Astrocyte of the spinal cord (primary cell): ENCODE measurements at regions not wholly inside any gene's neighbourhood (a gene's known extent, or its start where the extent isn't known, plus 50 kb on each side); places are given as distances from the start of the nearest gene placed in this dataset.

ENCODE experiments used
- DNase-seq: peaks from one replicate; pipeline ENCODE4 v3.0.0; 2011; ENCODE audit warnings: low read depth, low spot score
- H3K4me3 ChIP-seq: 2 replicates; pipeline ENCODE4 v1.5.1; 2011; ENCODE audit warnings: low read depth, mild to moderate bottlenecking, low read length, moderate library complexity
- in situ Hi-C: cut with HindIII; loops from 2 replicates; pipeline ENCODE4 v1.10.0; 2017; ENCODE audit warnings: low sequenced_read_pairs
- TF ChIP-seq, protein P1 (sequence below): IDR thresholded peaks from 2 replicates; pipeline ENCODE4 v1.5.1; 2012; ENCODE audit warnings: low read depth, mild to moderate bottlenecking, low read length, inconsistent platforms

DNA sequence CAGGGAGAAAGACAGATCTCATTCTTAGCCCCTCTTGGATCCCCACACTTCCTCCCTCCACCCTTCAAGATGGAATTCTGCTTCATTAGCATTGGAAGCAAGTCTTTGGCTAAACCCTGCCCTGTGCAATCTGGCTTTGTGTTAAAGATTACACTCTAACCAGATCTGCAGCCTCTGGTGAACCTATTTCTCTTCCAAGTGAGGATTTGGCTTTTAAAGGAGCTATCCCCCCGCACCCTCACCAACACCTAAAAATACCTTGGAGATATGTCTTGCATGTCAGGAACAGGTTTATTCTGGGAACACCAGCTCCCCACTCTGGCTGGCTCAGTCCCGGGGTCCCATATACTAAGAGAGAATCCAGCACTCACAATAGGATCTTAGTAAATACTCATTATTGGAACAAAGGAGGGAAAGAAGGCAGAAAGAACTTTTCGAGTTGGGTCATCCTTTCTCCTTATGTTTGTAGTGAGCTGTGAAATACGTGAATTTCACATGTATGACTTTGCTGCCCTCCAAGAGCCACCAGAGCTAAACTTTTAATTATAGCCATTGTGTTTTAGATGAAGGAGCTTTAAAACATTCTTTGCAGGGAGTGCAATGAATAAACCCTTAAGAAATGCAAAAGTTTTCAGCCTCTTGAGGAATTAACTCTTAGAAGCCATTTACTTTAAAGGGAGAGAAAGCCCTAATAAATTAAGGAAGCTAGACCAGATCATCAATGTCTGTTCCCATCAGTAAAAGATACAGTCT lies 53.7 kb upstream of the HRH2 start:
- TF ChIP-seq, protein P1, sequence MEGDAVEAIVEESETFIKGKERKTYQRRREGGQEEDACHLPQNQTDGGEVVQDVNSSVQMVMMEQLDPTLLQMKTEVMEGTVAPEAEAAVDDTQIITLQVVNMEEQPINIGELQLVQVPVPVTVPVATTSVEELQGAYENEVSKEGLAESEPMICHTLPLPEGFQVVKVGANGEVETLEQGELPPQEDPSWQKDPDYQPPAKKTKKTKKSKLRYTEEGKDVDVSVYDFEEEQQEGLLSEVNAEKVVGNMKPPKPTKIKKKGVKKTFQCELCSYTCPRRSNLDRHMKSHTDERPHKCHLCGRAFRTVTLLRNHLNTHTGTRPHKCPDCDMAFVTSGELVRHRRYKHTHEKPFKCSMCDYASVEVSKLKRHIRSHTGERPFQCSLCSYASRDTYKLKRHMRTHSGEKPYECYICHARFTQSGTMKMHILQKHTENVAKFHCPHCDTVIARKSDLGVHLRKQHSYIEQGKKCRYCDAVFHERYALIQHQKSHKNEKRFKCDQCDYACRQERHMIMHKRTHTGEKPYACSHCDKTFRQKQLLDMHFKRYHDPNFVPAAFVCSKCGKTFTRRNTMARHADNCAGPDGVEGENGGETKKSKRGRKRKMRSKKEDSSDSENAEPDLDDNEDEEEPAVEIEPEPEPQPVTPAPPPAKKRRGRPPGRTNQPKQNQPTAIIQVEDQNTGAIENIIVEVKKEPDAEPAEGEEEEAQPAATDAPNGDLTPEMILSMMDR = no peak
- in situ Hi-C loops = no loop called here
- H3K4me3 ChIP-seq = no peak overlapping the region
- DNase-seq = no peak

DNA sequence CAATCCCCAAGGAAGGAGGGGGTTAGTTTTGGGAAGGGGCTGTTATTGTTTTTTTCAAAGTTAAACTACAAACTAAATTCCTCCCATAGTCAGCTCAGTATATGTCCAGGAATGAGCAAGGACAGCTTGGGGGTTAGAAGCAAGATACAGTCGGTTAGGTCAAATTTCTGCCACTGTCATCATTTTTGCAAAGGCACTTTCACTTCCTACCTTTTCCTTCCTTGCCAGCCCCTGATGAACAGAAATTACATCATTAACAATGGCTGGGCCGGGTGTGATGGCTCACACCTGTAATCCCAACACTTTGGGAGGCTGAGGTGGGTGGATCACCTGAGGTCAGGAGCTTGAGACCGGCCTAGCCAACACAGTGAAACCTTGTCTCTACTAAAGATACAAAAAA lies 51.5 kb upstream of the HRH2 start:
- DNase-seq = no peak
- no peak overlapping the region for H3K4me3 ChIP-seq
- TF ChIP-seq, protein P1 = no peak
- in situ Hi-C loops = no loop called here
